HG03039 (cell line): ENCODE measurements at regions not wholly inside any gene's neighbourhood (a gene's known extent, or its start where the extent isn't known, plus 50 kb on each side); places are given as distances from the start of the nearest gene placed in this dataset.

Source experiments
- ATAC-seq: cut with Tn5 transposase; IDR thresholded peaks from one replicate; pipeline ENCODE4 v1.9.1; 2021; ENCODE audit warnings: mild to moderate bottlenecking, moderate library complexity; ENCODE audit not compliant: unreplicated experiment

DNA sequence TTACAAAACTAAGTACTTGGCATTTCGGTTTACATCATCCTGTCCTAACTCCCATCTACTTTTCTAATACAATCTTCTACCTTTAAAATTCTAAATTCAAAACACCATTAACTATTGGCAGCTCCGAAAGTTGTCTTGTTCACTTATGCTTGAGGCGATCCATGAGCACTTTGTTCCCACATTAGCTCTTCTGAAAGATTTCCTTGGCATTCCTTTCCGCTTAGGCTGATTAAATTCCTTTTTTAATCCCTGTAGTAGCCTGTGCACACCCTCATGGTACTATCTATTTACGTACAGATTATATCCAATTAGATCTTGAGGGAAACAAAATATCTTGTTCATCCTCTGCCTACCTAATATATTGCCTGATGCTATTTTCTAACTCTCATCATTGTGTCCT, 480.7 kb downstream of the PRKD1 start:
- no peak for ATAC-seq

DNA sequence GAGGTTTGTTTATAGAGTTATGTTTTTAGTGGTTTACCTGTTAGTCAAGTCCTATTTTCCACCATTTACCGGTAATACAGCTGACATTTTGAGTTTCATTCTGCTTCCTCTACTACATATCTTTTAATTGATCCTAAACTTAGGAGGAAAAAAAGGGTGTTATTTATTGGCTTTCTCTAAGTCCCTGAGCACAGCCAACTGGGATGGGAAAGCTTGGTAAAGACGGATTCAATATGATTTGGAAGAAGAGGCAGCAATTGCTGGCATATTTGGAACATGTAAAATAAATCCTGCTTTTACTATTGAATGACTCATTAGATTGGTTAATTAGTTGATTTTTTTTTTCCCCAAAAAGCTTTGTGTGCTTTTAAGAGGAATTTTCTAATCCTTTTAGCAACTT, 475.7 kb downstream of the PRKD1 start:
- no peak for ATAC-seq

DNA sequence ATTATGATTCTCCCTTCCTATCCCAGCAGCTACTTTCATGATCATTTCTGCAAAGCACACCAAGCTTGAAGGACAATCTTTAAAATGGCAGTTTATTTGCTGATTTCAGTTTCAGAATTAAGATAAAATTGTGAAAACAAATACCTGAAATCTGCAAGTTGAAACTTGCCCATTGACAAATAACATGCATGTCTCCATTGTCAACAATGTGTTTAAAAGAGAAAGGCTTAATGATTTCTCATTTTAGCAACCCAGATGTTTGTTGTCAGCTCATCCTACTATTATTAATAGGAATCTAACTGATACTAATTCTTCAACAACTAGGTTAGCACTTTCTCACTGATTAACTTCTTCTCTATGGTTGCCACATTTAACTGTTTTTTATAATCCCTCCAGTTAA, 474.6 kb downstream of the PRKD1 start:
- ATAC-seq = no peak

DNA sequence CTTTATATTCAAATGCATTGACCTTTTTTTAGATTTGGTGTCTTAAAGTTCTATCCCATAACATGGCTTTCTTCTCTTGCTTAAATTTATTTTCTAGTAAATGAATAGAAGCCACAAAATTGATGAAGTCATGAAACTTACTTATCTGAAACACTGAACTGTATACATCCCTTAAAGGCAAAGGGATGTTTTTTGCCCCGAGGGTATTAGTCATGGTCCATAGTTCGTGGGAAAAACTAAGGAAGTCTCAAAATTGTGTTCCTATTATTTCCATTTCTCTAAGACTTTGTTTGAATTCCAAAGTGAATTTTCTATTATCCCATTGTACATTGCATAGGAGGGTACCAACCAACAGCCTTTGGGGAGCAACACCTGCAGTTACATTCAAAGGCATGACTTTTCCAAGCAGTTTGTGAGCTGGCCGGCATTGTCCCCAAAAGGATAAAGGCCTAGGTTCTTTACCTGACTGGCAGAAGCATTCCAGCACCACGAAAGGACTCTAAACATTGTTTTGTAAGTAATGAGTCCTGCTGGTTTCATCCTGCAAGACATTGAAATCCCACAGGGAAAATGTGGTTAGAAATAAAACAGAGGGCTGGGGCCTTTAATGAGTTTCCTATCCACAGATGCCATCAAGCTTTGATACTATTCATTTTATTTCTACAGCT, 473.5 kb downstream of the PRKD1 start:
- no peak for ATAC-seq

DNA sequence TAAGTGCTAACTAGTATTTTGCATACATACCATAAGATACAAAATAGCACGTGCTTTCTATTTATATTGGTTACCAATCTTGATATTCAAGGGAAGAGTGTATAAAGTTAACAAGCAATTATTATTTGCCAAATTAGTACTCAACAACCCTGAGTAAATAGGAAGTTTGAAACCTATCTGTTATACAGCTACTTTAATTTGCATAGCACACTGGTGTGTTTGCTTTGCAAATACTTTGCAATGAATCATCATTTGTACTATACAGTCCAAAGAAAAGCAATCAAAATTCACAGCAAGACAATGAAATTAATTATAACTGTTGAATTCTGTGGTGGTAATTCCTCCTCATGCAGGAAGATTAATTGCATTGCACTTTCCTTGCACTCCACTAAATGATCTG, 469.1 kb downstream of the PRKD1 start:
- no peak for ATAC-seq

DNA sequence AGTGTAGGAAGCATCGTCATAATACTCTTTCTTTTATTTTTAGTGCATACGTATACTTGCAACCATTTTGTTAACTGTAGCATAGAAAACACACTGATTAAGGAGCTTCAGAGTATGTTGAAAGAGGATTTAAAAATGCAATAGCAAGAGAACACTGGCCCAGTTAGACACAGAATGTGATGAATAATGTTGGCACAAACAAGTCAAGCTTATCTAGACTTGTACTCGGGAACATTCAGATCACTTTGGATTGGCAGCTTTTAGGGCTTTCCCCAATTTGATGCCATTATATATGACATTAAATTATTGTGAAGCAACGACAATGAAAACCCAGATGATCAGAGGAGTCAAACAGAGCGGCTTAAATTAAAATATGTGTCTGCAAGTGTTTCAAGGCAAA, 468.1 kb downstream of the PRKD1 start:
- ATAC-seq = no peak

DNA sequence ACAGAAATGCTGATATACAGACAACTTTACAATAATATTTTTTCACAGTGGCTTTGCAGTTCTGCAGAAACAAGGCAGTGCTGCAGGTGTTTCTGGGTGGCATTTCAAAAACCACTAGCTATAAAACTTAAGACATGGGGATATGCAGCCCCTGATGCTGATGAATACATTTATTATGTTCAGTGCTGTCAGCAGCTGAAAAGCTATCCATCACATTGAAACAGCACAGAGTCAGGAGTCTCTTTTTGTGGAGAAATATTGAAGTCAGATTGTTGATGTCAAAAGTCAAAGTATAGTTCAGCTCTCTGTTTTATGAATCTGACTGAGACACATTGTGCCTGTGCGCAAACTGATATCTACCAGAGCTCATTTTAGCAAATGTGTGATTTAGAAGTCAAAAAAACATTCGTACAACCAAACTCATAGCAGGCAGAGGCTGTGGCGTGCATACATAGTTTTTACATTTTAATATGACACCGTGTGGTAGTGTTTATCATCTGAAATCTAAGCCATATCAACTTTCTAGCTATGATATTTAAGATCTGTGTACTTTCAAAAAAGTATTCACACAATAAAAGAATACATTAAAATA, 467.6 kb downstream of the PRKD1 start:
- ATAC-seq = no peak

DNA sequence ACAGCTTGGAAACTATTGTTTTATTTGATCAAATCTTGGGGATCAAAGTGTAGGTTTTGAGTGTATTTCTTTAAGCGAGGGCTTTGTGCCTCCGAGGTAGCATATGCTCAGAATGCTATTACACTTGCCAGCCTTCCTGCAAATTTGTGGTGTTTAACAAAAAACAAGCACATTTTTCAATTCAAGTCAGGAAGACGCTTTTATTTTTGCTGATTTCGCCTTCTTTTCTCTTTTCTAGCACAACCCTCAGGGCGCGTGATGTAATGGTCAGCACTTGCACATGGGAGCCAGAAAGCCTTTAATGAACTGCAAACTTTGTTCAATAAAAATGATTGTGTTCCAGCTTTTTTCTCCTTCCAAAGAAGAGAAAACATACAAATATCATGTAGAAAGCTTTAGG, 466.5 kb downstream of the PRKD1 start:
- no peak for ATAC-seq

DNA sequence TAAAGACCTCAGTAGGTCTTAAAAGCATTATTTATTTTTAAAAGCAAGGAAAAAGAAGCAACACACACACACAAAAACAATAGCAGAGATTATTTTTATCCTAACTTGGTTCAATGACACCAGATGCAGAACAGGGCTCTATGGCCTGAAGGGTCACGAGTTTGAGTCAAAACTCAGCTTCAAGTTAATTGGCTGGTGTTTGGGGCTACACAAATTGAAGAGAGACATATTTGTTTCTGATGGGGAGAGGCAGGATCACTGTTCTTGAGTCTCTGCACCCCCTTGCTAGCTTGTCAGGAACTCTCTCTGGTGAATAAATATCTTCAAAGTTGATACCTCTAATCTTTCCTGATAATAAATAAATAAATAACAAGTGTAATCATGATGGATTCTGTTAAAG, 466.1 kb downstream of the PRKD1 start:
- ATAC-seq = no peak

DNA sequence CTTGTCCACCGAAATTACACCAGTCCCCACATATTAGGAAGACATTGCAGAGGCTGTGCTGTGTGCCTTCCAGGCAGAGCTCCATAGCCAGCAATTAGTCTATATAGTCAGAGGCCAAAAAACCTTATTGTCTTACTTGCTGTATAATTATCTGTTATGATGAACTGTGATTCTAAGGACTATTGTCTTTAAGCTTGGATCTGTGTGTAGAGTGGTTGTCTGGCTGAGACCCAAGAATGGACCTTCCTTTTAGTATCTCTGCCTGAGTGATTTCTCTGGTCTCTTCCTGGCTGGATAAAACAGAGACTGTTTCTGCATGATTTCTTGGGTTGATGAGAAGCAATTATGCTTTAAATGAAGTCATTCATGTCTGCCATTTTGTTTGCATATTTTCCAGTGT, 465.3 kb downstream of the PRKD1 start:
- no peak for ATAC-seq

DNA sequence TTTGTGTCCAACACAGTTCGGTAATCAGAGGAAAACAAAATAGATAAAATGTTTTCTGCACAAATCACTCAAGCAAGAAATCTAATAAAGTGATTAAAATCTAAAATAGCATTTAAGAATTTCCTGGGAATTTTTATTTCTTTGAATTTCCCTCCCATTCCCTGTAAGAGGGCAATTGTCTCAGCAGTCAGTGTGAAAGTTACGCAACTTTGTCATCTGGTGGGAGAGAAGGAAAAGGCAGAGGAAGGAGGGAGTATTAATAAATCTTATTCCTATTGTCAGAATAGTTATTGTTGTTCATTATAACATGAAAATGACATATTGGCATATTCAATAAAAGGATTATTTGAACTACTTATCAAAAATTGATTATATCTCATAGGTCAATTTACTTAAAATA, 464.9 kb downstream of the PRKD1 start:
- no peak for ATAC-seq

DNA sequence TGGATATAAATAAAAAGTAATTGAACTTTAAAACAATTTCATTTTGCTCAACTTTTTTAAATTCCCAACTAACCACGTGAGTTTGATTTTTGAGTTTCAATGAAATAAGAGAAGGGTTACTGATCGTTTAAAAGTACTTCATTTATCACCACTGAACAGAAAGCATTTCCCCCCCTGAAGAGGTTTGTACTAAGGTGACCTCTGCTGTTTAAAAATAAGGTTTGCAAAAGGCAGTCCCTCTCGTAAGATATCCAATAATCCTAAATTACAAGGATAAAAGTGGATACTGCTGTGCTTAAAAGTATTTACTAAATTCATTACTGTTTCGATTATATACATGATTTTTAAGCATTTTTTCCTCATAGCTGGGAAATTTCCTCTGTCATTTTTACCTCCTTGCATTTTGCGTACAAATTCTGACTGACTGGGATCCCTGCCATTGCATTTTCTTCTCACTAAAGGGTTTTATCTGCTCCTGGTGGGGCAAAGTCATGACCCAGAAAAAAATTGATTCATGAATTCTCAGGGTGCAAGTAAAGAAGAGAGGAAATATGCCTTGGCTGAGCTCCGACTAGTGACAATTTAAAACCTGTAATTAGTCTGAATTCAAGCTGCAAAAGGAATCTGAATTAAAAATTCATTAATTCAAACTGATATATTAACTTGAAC, 463.8 kb downstream of the PRKD1 start:
- no peak for ATAC-seq

DNA sequence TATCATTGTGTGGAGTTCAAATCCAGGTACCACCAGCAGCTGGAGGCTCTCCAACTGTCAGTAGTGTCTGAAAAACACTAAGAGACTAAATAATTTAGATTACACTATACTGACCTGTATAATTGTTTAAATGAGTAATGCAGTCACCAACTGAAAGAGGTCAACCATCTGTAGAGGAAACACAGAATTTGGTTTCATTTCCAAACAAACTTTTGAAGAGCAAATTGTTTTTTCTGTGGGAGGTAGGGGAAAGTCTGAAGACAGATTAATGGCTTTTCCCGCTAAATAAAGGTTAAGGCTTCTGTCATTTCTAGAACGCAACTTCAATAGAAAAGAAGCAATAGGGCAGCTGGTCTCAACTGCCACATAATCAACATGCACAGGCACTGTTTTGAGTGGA, 462.6 kb downstream of the PRKD1 start:
- ATAC-seq = no peak

DNA sequence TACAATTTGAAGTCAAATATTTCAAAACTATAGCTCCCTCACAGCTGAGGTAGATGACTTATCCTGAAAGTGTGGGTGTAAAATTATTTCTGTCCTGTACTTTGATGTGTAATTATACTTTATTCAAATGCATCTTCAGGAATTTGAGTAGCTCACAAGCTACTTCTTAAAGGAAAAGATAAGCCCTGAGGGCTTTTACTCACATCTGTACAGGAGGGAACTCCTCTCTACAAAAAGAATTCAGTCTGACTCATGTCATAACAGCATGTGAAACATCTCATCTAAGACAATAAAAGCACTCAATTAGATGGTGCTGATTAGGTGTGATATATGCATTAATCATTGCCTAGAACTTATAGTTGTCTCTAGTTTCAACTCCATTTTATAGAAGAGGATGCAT, 452.0 kb downstream of the PRKD1 start:
- ATAC-seq = no peak

DNA sequence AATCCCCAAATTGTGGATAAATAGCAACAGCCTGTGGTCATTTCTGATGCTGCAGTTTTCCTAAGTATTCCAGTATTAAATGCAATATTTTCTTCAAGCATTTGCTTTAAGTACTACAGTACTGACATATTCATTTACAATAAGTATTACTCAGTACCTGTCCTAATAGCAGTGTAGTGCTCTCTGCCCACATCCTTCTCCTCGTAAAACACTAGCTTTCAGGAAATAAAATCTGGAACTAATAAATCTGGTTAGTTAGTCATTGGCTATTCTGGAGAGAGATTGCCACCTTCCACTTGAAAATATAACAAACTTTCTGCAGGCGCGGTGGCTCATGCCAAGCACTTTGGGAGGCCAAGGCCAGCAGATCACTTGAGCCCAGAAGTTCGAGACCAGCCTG, 441.5 kb downstream of the PRKD1 start:
- ATAC-seq = no peak

DNA sequence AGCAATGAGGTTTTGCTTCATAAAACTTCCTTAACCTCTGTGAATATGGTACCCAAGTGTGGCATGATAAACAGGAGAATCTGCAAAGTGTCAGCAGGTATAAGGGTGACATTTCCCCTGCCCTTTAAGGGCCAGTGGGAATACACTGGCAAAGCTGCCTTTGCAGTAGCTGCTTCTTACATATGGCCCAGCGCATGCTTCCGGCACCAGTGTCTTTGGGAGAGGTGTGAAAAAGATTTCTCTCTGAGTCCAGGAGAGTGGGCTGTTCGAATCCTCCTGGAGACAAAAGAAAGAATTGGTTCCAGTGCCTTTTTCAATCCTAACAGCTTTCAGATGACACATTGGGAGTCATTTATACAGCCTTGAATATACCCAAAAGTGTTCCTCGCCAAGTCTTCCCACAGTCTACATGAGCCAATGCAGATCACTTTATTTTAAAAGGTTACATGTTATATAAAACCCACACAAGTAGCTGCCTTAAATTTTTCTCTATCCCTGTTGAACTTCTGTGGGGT, 437.7 kb downstream of the PRKD1 start:
- ATAC-seq = no peak

DNA sequence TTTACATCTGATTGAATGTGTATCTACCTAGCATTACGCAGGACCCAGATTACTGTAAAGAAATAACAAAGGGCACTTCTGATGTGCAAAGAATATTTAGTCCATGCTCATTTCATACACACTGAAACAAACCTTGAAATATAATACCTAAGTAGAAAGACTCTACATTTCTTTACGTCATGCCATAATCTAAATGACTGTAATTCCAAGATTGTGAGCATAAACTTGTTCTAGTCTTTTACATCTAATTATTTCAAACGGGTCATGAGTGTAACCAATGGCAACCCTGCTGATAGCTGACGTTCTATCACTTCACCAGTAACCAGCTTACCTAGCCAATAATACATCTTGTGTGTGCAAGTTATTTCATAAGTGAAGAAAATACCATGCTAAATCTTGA, 433.8 kb downstream of the PRKD1 start:
- ATAC-seq = no peak

DNA sequence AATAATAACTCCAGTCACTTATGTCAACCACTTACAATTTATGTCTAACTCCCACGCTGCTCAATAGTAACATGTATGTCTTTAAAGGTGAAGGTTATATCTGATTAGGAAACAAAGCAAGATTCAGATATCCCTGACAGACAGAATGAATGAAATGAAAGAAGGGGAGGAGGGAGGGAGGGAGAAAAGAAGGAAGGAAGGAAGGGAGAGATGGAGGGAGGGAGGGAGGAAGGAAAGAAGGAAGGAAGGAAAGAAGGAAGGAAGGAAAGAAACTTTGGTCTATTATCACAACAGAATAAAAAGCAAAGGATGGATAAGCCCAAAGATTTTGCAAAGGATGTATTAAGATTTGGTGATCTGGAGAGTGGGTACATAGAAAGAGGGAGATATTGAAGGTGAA, 433.3 kb downstream of the PRKD1 start:
- no peak for ATAC-seq

DNA sequence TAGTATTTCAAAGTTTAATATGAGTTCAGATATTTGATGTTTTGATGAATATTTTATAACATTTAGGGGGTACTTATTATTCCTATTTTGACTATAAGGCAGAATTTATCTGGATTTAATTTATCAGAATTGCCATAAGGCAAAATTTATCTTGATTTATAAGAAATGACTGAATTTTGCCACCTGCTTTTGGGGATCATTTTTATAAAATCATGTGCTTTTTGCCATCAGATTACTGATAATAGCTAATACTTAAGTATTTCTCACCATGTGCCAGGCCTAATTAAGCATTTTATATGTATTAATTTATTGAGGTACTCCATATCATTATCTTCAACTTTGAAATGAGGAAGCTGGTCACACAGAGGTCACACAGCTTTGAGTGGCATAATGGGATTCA, 423.7 kb downstream of the PRKD1 start:
- no peak for ATAC-seq

DNA sequence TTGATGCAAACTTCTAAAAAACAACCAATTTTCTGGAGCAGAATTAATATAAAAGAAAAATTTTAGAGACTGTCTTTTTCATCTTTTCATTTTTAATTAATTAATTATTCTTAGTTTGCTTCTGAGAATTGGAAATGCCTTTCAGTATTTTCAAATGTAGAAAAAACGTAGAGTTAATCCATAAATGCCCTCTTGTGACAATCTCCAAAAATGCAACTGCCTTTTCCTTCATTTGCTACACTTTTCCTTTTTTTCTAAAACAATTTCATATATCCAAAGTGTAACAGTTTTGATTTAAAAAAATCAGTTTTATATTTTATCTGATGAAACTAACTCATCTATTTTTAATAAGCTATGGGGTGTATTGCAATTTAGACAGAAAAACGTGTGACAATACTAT, 409.3 kb downstream of the PRKD1 start:
- no peak for ATAC-seq

DNA sequence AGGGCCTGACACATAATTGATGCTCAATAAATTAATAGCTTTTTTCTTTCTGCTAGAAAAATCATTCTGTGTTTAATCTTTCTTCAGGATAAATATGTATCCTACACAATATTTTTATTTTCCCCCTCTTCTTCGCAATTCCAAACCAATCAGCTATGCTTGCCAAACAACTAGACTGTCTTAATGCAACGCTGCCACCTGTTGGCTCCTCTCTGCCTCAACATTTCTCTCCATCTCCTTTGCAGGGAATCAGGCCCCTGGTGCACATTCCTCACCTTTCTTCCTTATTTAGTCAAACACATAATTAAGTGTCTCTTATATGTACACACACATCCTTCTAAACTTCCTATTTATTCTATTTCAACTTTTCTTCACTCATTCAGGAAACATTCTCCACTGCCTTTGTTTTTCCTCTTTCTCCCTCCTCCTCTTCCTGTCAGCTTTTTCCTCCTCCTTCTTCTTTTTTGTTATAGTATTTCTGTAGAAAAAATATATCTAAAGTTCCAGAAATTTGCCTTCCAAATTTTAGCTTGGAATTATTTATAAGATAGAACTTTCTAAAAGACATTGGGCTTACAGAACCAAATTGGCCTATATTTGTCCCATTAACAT, 406.0 kb downstream of the PRKD1 start:
- no peak for ATAC-seq
